ENCODE measurements at regions not wholly inside any gene's neighbourhood (a gene's known extent, or its start where the extent isn't known, plus 50 kb on each side); places are given as distances from the start of the nearest gene placed in this dataset.

DNA sequence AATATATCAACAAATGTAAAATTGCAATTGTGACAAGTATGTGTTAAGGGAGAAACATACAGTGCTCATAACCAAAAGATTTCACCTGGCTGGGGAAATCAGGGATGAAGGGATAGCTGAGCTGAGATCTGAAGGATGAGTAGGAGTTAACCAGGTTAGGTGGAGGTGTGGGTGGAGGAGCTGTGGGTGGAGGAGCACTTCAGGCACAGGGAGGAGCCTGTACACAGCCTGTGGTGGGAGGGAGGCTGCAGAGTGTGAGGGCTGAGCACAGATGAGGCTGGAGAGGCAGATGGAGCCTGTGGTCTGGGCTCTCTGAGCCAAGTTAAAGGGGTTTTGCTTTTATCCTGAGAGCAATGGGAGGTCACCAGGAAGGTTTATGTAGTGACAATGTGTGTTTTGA lies 111.9 kb downstream of the XCL2 start:
- no peak for TF ChIP-seq EP300 (IDR thresholded peaks at IDR 0.05)
- no peak for TF ChIP-seq POLR2A (IDR thresholded peaks at IDR 0.05)

Measured in gastroesophageal sphincter (tissue), 2 donors.